ENCODE measurements at regions not wholly inside any gene's neighbourhood (a gene's known extent, or its start where the extent isn't known, plus 50 kb on each side); places are given as distances from the start of the nearest gene placed in this dataset.
"Not testable (repeated sequence)": the region's sequence is repeated elsewhere in the genome, so short reads cannot be mapped to it uniquely, and the experiment has no call there.

DNA sequence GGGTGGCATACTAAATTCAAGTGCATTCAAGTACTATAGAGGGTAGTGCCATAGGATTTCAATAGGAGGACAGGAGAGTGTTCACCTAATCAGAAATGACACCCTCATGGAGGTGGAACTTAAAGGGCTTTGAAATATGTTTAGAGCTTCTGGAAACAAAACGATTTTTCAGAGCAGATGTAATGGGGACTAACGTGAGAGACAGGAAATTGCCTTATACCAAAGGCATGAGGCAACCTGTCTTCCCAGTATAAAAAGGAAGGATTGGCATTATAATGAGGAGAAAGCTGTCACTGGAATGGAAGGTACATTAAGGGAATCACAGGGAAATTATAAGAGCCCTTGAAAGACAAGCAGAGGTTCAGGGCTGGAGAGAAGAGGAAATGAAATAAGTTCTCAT lies 116.3 kb upstream of the PNPLA4 start:
- DNase-seq = no peak
- Histone ChIP-seq H3K4me1 (no peaks in the 10 kb centered on the region), H3K36me3 (no peaks in the 10 kb centered on the region), H3K27me3 (no peaks in the 10 kb centered on the region), H3K9me3 (no peaks in the 10 kb centered on the region), H3K4me3 (no peak overlapping the region), H3K27ac (no peak overlapping the region)
- WGBS, 5 donors = 58 to 84% (median 62%) methylated on average over 2 of the region's 2 CpGs
- intact Hi-C loops (cut with DNase I; ENCODE audit: low total_unique reads) = no loop called here
- TF ChIP-seq, protein P1, sequence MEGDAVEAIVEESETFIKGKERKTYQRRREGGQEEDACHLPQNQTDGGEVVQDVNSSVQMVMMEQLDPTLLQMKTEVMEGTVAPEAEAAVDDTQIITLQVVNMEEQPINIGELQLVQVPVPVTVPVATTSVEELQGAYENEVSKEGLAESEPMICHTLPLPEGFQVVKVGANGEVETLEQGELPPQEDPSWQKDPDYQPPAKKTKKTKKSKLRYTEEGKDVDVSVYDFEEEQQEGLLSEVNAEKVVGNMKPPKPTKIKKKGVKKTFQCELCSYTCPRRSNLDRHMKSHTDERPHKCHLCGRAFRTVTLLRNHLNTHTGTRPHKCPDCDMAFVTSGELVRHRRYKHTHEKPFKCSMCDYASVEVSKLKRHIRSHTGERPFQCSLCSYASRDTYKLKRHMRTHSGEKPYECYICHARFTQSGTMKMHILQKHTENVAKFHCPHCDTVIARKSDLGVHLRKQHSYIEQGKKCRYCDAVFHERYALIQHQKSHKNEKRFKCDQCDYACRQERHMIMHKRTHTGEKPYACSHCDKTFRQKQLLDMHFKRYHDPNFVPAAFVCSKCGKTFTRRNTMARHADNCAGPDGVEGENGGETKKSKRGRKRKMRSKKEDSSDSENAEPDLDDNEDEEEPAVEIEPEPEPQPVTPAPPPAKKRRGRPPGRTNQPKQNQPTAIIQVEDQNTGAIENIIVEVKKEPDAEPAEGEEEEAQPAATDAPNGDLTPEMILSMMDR (IDR thresholded peaks at IDR 0.05) = no peak
- TF ChIP-seq POLR2AphosphoS5 (IDR thresholded peaks at IDR 0.05) = no peak
- TF ChIP-seq POLR2A (IDR thresholded peaks at IDR 0.05) = no peak
- TF ChIP-seq EP300 (IDR thresholded peaks at IDR 0.05) = no peak

DNA sequence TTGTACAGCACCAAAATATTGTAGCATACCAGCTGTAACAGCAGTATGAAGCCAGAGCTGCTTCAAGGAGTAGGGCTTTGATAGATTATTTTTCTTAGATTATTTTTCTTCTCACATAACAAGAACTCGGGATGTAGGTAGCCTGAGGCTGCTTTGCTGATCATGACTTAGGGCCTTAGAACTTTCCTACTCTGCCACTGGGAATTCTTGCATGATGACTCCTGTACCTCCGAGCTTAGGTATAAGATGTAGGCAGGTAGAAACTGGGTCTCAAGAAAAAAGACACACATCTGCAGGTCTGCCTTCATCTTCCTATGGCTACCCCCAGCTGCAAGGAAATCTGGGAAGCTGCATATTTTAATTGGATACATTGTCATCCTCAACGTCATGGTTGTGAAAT lies 115.9 kb upstream of the PNPLA4 start:
- H3K4me1 ChIP-seq = no peaks in the 10 kb centered on the region
- DNase-seq = no peak
- no peaks in the 10 kb centered on the region for H3K9me3 ChIP-seq
- no peak overlapping the region for H3K4me3 ChIP-seq
- intact Hi-C loops (cut with DNase I; ENCODE audit: low total_unique reads) = no loop called here
- no peak overlapping the region for H3K27ac ChIP-seq
- H3K36me3 ChIP-seq = no peaks in the 10 kb centered on the region
- no peak for TF ChIP-seq EP300 (IDR thresholded peaks at IDR 0.05)
- TF ChIP-seq, protein P1 (IDR thresholded peaks at IDR 0.05) = no peak
- TF ChIP-seq POLR2A (IDR thresholded peaks at IDR 0.05) = no peak
- H3K27me3 ChIP-seq = no peaks in the 10 kb centered on the region
- WGBS, 5 donors = 71 to 95% (median 84%) methylated on average over 3 of the region's 3 CpGs

DNA sequence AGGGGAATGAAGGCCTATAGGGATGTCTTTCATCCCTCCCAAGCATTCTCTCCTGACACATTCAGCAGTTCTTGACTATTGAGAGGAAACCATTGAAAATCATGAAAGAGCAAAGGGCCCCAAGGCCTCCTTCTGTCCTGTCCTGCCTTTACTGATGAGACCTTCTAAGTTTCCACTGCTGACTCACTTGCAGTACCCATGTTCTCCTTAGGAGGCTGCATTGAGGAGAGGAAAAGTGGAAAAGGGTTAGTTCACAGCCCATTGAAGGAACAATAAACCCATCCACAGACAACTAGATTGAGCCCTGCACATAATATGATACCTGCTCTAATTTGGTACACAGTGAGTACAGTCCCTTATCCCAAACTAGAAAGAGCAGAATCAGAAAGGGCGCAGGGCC lies 115.1 kb upstream of the PNPLA4 start:
- intact Hi-C loops (cut with DNase I; ENCODE audit: low total_unique reads) = no loop called here
- no peaks in the 10 kb centered on the region for H3K27me3 ChIP-seq
- TF ChIP-seq, protein P1 (IDR thresholded peaks at IDR 0.05) = no peak
- no peak for TF ChIP-seq EP300 (IDR thresholded peaks at IDR 0.05)
- no peak for TF ChIP-seq POLR2A (IDR thresholded peaks at IDR 0.05)
- no peak for TF ChIP-seq POLR2AphosphoS5 (IDR thresholded peaks at IDR 0.05)
- DNase-seq = no peak
- 79 to 100% (median 95%) methylated on average over 1 of the region's 1 CpG for WGBS, 5 donors
- H3K27ac ChIP-seq = no peak overlapping the region
- H3K4me3 ChIP-seq = no peak overlapping the region
- H3K36me3 ChIP-seq = no peaks in the 10 kb centered on the region
- no peaks in the 10 kb centered on the region for H3K9me3 ChIP-seq
- H3K4me1 ChIP-seq = peaks cover 0 to 7% (median under 1%) of the 10 kb centered on the region in 4 donors

DNA sequence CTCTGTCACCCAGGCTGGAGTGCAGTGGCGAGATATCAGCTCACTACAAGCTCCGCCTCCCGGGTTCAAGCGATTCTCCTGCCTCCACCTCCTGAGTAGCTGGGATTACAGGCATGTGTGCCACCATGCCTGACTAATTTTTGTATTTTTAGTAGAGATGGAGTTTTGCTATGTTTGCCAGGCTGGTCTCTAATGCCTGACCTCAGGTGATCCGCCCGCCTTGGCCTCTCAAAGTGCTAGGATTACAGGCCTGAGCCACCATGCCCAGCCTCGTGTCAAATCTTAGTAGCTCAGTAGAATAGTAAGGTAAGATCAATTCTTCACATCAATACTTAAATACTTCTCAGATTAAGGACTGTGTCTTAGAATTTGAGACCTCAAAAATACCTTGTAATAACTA lies 112.5 kb upstream of the PNPLA4 start:
- H3K9me3 ChIP-seq; intact Hi-C loops (cut with DNase I; ENCODE audit: low total_unique reads); H3K27me3 ChIP-seq; H3K27ac ChIP-seq; H3K36me3 ChIP-seq; H3K4me3 ChIP-seq; DNase-seq: not testable (repeated sequence)
- H3K4me1 ChIP-seq = peaks cover 0 to 10% (median 2%) of the 10 kb centered on the region in 4 donors
- 89 to 97% (median 96%) methylated on average over 7 of the region's 7 CpGs for WGBS, 5 donors

- Histone ChIP-seq H3K27me3 (no peaks in the 10 kb centered on the region), H3K9me3 (no peaks in the 10 kb centered on the region), H3K4me1 (peaks cover 0 to 10% (median 2%) of the 10 kb centered on the region in 4 donors), H3K27ac (no peak overlapping the region), H3K36me3 (no peaks in the 10 kb centered on the region), H3K4me3 (no peak overlapping the region)
- no peak for TF ChIP-seq EP300 (IDR thresholded peaks at IDR 0.05)
- TF ChIP-seq, protein P1 (IDR thresholded peaks at IDR 0.05) = no peak
- TF ChIP-seq POLR2A (IDR thresholded peaks at IDR 0.05) = no peak
- no peak for TF ChIP-seq POLR2AphosphoS5 (IDR thresholded peaks at IDR 0.05)
- no peak for DNase-seq
- intact Hi-C loops (cut with DNase I; ENCODE audit: low total_unique reads) = no loop called here
- 53 to 62% (median 60%) methylated on average over 5 to 8 of the region's 8 CpGs for WGBS, 5 donors
Measured at GRCh38 chrX:8037593-8038348, 110.6 kb upstream of the PNPLA4 start.

Data from stomach (tissue), 8 donors.